CD4-positive, alpha-beta T cell treated with Interleukin-21 for 1 hour (primary cell): ENCODE measurements at regions not wholly inside any gene's neighbourhood (a gene's known extent, or its start where the extent isn't known, plus 50 kb on each side); places are given as distances from the start of the nearest gene placed in this dataset.

Source experiments
- DNase-seq: peaks from one replicate; pipeline ENCODE4 v3.0.0-alpha.2; 2020

- no peak for DNase-seq
These were observed 58.6 kb upstream of the NYAP2 start for GRCh38 chr2:225340923-225341322.

- DNase-seq = no peak
These were observed 62.3 kb upstream of the NYAP2 start for GRCh38 chr2:225337183-225337582.

GRCh38 chr2:225334514-225334913 lies 65.0 kb upstream of the NYAP2 start:
- no peak for DNase-seq

GRCh38 chr2:225328192-225328591 lies 71.3 kb upstream of the NYAP2 start:
- no peak for DNase-seq

- DNase-seq = no peak
These were observed 72.5 kb upstream of the NYAP2 start for GRCh38 chr2:225326969-225327368.

GRCh38 chr2:225319872-225320271 lies 79.6 kb upstream of the NYAP2 start:
- no peak for DNase-seq

- no peak for DNase-seq
These were observed 81.1 kb upstream of the NYAP2 start for GRCh38 chr2:225318440-225318839.

- no peak for DNase-seq
These were observed 82.3 kb upstream of the NYAP2 start for GRCh38 chr2:225317186-225317585.

- DNase-seq = no peak
These were observed 88.8 kb upstream of the NYAP2 start for GRCh38 chr2:225310745-225311144.

- no peak for DNase-seq
These were observed 90.0 kb upstream of the NYAP2 start for GRCh38 chr2:225309516-225309915.

- no peak for DNase-seq
These were observed 102.6 kb upstream of the NYAP2 start for GRCh38 chr2:225296951-225297350.

GRCh38 chr2:225295102-225295501 lies 104.4 kb upstream of the NYAP2 start:
- DNase-seq = no peak

GRCh38 chr2:225293638-225294037 lies 105.9 kb upstream of the NYAP2 start:
- no peak for DNase-seq

GRCh38 chr2:225290757-225291400 lies 108.6 kb upstream of the NYAP2 start:
- no peak for DNase-seq

GRCh38 chr2:225289659-225290058 lies 109.9 kb upstream of the NYAP2 start:
- DNase-seq = no peak

GRCh38 chr2:225288986-225289385 lies 110.5 kb upstream of the NYAP2 start:
- no peak for DNase-seq

GRCh38 chr2:225282858-225283710 lies 116.4 kb upstream of the NYAP2 start:
- DNase-seq = peak; percentile 30

GRCh38 chr2:225276207-225276606 lies 123.3 kb upstream of the NYAP2 start:
- no peak for DNase-seq

- no peak for DNase-seq
These were observed 124.1 kb upstream of the NYAP2 start for GRCh38 chr2:225275443-225275842.

GRCh38 chr2:225274751-225275150 lies 124.8 kb upstream of the NYAP2 start:
- DNase-seq = no peak

GRCh38 chr2:225272173-225272572 lies 127.3 kb upstream of the NYAP2 start:
- DNase-seq = no peak

- peak; percentile 29 for DNase-seq
These were observed 128.6 kb upstream of the NYAP2 start for GRCh38 chr2:225270861-225271260.

GRCh38 chr2:225270053-225270452 lies 129.5 kb upstream of the NYAP2 start:
- no peak for DNase-seq

GRCh38 chr2:225254363-225254762 lies 145.1 kb upstream of the NYAP2 start:
- DNase-seq = no peak

GRCh38 chr2:225244933-225245332 lies 154.6 kb upstream of the NYAP2 start:
- DNase-seq = no peak
